RPMI7951 (cell line): ENCODE measurements at regions not wholly inside any gene's neighbourhood (a gene's known extent, or its start where the extent isn't known, plus 50 kb on each side); places are given as distances from the start of the nearest gene placed in this dataset.
"Not testable (repeated sequence)": the region's sequence is repeated elsewhere in the genome, so short reads cannot be mapped to it uniquely, and the experiment has no call there.

Experiments used
- DNase-seq: peaks from one replicate; pipeline ENCODE4 v3.0.0-alpha.2; 2012; ENCODE audit warnings: low read depth

DNA sequence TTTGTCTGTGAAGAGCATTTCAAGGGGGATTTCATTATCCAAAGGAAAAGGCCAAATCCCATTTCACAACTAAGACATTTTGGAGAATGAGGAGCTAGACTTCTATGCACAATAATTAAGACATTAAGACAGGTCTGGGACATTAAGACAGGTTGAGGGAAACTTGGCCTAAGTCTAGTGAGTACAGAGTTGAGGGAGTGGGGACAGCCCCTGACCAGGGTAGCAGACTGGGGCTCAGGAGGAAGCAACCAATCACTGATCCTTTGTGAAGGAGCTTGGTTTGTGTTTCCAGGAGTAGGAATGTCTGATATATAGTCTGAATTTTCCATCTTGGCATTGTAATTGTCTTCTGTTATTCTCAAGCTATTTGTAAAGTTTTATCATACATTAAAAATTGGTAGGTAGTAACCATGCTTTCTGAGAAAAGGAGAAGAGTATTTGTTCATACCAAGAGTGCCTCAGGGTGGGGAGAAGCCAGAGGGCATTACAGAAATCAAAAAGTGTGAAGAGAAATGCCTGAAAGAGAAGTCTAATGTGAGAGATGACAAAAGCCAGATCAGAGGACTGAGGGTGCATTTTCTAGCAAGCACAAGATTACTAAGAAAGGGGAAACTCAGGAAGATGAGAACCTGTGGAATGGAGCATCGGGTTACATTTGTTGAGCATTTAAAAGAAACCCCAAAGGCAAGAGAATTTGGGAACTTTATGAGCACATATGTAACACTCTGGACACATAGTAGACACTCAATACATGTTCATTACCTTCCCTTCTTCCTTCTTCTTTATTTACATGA, 189.3 kb upstream of the PIK3R1 start:
- no peak for DNase-seq

DNA sequence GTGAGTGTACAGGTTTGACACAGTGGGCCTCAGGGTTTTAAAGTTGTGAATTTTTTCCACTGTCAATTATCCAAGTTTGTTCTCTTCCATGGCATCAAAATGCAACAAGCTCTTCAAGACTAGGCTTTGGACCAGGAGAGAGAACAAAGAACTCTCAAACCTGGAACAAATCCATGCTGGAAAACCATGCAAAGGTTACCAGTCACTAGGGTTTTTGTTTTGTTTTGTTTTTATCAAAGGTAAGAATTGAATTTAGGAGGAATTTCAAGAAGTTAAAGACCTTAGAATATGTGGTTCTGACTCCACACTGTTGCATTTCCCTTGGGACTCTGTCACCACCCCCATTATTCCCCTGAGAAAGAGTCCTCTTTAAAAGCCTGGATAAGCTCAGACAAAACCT, 191.1 kb upstream of the PIK3R1 start:
- DNase-seq: no peak

DNA sequence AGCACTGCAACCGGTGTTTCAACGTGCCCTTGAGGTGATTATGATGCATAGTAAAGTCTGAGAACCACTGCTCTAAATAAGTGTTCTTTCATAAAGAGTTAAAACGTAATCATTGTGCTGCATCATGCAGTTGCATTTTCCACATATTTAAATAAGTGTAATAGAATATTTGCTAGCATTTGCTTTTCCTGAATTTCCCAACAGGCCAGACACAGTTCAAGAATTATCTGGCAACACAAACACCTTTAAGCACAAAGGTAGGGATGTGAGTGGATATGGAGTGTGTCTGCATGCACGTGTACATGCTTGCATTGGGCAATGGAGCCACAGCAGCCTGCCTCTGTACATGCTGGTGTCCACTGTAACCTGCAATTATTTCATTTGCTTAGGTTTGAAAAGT, 193.6 kb upstream of the PIK3R1 start:
- no peak for DNase-seq

DNA sequence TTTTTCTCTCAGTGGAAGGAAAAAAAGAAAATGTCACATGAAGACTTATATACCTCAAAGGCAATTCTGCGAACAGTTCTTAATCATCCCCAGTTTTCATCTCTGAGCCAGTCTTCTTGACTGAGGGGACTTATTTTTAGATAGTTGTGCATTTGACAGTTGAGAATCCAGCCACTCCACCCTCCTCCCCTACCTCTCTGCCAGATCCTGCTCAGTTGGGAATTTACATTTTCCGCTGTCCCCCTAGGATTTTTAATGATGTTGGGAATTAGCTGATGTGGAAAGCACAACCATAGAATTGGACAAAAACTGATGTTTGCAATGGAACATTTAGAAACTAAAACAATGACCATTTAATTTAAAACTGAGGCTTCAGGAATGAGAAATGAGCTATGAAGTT, 194.3 kb upstream of the PIK3R1 start:
- no peak for DNase-seq

DNA sequence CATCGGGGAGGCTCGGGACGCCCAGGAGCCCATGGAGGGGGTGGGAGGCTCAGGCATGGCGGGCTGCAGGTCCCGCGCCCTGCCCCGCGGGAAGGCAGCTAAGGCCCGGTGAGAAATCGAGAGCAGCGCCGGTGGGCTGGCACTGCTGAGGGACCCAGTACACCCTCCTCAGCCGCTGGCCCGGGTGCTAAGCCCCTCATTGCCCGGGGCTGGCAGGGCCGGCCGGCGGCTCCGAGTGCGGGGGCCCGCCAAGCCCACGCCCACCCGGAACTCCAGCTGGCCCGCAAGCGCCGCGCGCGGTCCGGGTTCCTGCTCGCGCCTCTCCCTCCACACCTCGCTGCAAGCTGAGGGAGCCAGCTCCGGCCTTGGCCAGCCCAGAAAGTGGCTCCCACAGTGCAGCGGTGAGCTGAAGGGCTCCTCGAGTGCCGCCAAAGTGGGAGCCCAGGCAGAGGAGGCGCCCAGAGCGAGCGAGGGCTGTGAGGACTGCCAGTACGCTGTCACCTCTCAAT, 195.0 kb upstream of the PIK3R1 start:
- not testable (repeated sequence) for DNase-seq

DNA sequence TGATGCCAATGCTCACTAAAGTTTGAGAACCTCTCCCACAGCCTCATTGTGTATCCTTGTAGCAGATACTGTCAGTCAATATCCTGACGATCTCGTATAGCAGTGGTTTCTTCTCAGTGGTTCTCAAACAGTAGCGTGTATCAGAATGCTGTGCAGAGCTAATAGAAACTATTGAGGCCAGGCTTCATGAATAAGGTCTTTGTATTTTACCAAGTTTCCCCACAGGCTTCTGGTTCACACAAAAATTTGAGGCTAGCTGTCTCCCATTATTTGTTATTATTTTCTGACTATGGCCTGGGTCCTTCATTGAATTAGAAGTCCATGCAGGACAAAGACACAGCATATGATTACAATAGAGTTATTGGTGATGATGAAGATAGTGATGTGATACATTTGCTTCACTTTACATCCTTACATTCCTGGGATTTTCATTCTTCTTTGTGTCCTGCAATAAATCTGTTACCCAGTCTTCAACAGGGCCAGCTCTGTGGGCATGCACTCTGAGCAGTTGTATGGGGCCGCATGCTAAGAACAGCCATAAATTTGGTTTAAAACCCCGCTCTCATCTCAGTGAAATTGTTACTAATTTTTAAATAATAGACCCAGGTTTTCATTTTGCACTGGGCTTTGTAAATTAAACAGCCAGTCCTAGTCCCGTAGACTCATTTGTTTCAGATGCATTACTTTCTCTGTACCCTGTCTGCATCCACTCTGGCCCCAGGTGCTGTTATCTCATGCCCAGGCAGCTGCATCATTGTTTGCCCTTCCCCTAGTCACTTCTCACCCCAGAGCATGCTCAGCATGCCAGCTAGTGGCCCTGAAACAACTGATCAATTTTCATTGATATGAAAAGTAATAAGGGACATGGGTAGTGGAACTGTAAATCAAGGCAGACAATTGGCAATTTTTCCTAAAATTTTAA, 199.9 kb upstream of the PIK3R1 start:
- DNase-seq: no peak

DNA sequence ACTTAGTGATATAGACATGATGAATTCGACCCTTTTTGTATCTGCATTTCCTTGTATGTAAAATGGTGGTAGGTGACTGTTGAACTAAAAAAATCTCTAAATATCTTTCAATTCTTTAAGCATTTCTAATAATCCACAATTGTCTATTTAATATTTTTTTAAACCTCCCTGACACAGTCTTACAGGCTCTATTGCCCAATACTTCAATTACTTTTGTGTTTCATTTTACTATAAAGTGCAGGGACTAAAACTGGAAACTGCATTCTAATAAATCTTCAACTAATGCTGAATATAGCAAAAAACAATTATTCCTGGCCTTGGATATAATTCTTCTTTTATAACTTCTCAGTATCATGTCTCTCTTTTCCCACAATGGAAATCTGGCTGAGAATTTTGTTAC, 202.7 kb upstream of the PIK3R1 start:
- no peak for DNase-seq

DNA sequence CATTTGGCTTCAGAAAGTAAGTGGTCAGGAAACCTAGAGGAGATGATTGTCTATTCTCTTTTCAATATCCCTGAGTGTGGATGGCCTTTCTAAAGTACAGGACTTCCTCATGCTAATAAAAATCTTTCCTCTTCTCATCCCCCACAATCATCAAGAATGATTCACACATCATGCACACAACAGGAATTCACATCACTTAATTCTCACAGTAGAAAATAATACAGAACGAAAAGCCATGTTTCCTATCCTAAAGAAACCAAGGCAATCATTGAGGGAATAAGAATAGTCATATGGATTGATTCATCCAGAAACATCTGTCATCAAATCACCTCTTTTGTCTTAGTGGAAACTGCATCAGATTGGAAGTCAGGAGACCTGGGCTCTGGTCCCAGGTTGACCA, 203.1 kb upstream of the PIK3R1 start:
- no peak for DNase-seq

DNA sequence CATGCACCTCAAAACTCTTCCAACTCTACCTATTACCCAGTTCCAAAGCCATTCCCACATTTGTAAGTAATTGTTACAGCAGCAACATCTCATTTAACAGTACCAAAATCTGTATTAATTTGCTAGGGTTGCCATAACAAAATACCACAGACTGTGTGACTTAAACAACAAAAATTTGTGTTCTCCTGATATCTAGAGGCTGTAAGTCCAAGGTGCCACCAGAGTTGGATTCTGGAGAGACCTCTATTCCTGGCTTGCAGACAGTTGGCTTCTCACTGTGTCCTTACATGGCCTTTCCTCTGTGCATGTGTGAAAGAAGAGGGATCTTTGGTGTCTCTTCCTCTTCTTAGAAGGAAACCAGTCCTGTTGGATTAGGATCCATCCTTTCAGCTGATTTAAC, 203.8 kb upstream of the PIK3R1 start:
- DNase-seq: peak; percentile 65

DNA sequence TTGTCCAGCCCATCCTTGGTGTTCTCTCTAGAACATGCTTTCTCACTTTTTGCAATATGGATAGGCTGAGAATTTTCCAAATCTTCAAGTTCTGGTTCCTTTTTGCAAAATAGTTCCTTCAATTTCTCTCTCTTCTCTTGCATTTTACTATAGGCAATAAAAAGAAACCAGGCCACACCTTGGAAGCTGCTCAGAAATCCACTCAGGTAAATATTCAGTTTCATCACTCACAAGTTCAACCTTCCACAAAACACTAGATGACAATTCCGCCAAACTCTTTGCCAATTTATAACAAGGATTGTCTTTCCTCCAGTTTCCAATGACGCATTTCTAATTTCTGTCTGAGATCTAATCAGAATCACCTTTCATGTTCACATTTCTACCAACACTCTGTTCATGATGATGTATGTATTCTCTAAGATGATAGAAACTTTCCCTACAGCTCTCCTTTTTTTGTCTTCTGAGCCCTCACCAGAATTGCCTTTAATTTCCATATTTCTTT, 204.2 kb upstream of the PIK3R1 start:
- no peak for DNase-seq

DNA sequence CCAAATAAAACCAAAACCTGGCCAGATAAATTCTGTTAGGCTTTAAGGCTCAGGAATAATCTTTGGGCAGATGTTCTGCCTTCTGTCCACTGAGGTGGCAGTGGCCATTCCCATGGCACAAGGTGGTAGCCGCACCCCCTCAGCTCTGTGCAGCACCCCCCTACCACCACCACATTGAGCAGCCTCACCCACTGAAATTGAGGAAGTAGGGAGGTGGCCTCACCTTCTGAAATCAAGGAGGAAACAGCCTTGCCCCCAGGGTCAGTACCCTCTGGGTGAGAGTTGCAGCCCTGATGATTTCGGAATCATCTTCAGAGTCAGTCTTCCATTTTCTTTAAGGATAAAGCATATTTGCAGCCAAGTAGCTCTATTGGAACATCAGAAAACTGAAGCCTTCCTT, 204.8 kb upstream of the PIK3R1 start:
- DNase-seq: no peak

DNA sequence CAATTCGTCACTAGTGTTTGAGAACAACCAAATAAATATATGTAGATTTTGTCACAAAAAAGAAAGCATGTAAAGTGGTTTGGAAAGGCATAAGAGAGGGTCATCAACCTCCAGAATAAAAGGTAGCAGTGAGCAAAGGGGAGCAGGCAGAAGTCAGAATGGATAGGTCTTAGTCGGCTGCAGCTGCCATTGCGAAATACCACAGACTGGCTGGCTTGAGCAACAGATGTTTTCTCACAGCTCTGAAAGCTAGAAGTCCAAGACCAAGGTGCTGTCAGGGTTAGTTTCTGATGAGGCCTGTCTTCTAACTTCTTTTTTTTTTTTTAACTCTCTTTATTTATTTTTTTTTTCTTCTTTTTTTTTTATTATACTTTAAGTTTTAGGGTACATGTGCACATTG, 208.1 kb upstream of the PIK3R1 start:
- peak; percentile 39 for DNase-seq

DNA sequence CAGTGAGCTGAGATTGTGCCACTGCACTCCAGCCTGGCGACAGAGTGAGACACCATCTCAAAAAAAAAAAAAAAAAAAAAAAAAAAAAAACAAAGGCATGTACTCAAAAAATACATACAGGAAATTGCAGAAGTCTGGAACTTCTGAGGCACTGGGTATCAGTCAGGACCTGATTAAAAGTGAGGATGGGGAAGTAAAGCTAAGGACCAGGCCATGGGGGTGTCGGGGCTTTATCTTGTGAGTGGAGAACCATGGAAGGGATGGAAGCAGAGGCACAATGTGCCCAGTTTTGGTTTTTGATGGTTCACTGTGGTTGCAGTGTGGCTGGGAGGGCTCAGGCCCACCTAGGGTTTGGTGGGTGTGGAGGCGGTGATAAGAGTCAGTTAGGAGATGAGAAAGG, 212.7 kb upstream of the PIK3R1 start:
- no peak for DNase-seq

DNA sequence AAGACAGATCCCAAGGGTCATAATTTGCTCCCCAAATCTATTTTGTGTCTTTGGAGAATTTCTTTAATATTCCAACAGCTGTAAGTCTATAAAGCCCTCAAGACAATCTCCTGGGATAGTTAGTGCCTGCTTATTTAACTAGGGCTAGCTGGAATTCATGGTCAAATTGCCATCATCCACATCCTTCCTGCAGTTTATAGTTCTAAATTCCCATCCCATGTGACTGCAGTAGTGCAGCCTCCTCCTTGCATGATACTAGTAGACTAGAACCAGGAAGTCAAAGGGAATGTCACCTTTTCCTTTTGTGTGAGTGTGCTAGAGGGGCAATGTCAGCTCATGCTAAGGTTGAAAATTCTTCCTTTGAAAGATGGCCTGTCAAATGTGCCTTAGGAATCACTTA, 214.8 kb upstream of the PIK3R1 start:
- DNase-seq: no peak

DNA sequence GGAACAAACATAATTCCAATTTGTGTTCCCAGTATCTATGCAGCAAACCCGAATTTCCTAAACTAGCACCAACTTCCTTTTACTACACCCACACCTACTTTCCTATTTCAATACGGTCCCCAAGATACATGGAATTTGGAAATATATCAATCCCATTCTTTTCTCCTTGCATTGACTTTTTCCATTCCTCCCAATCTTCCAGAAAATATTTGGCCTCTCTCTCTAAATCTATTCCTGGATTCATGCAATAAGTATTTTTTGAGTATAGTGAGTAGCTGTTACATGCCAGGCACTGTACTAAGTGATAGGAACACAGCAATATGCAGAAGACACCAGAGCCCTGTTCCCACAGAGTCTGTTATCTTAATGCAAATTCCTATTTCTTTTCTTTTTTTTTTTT, 216.2 kb upstream of the PIK3R1 start:
- DNase-seq: no peak

DNA sequence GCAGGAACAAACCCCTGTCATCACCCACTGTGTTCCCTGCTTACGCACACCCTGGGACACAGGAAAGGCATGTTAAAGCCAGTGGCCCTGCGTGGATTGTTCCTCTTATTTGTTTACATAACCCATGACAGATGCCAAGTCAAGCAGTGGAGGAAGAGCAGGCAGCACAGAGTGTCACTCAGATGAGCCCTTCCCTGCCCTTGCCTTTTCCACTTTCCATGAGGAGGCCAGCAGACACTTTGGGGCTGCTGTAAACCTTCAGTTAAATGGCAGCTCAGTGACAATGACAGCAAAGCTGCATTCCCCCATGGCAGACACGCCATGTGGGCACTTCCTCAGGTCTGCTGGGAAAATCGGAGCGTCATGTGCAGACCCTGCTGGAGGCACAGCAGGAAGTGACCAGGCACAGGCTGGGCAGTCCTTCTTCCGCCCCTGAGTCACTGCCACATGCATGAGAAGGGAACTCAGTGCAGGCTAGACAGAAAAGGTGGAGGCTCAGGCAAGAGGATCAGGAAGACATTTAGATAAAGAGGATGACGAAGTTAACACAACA, 216.8 kb upstream of the PIK3R1 start:
- DNase-seq: peak; percentile 88

DNA sequence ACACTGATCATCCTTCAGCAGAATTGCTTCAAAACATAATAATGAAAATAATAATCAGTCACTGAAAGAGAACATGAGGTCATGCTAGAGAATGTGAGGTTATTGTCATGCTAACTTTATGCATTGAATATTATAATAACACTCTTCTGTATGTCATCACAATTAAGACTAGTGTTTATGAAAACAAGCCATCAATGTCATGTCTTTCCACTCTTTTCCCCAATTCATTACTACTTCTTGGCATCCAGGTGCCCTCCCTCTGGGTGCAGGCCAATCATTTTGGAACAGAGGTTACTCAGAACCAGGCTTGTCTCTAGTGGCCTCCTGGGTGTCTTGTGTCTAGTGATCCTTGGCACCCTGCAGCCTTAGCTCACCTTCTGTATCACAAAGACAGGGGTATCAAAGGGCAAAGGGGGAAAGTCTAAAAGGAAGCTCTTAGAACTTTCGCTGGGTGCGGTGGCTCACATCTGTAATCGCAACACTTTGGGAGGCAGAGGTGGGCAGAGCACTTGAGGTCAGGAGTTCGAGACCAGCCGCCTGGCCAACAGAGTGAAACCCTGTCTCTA, 217.6 kb upstream of the PIK3R1 start:
- DNase-seq: no peak

DNA sequence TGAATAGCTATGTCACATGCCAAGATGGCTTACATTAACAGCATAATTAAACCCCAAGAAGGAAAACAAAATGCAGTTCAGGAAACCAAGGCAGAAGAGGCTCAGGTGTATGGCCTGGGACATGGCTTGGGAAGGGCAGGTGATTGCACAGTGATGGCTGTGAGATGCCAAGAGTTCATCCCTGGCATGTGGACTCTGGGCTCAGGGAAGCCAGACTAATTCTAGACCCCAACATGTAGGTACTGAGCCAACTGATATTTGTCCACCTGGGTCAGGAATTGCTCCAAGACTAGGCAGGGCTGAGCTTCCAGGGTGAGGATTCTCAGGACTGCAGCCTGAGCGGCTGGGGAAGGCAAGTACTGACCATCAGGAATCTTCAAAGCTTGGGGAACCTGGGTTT, 218.4 kb upstream of the PIK3R1 start:
- no peak for DNase-seq

DNA sequence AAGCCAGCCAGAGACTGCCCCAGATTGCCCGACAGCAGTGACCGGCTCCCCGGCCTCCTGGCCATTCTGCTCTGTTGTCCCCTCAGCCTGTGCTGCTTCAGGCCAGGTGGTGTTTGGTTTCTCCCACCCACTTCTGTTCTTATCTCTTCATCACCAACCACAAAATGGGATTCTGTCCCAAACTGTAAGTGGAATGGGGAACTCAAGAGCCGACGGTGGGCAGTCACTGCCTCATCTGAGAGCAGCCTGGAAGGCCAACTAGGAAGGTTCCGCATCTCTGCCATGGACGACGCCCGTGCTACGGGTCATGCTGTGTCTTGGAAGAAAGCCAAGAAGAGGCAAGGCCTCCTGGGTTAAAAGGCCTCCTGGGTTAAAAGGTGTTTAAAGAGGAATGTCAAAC, 219.0 kb upstream of the PIK3R1 start:
- DNase-seq: peak; percentile 70

DNA sequence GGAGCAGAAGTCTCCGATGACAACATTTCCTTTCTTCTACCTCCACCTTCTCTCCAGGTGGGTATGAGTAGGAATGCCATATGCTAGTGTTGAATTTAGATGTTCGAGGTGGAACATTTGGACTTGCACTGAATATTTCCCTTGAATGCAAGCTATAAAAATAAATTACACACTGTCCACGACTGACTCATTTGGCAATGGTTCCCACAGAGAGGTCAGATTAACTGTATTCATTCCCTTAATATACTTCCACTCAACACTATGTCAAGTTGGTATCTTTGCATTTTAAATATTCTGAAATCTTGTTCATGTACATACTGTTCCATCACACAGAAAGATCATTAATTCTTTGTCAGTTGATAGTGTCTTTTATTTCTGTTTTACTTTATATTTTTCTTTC, 222.6 kb upstream of the PIK3R1 start:
- no peak for DNase-seq

DNA sequence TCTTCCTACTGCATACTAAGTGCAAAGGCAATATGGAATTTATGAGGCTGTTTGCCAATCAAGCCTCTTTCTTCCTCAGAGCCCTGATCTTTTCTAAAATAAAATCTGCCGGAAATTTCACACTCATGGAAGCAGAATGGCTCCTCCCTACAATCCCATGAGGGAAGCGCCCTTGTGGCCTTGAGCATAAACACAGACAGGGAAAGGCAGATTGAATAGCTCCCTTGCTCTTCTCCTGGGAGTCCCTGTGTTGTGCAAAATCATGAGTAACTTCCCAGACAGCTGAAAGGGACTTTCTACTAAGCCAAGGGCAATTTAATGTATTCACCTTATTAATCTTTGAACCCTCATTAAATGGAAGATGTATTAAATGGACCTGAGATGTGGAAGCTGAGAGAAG, 226.1 kb upstream of the PIK3R1 start:
- DNase-seq: peak; percentile 73

DNA sequence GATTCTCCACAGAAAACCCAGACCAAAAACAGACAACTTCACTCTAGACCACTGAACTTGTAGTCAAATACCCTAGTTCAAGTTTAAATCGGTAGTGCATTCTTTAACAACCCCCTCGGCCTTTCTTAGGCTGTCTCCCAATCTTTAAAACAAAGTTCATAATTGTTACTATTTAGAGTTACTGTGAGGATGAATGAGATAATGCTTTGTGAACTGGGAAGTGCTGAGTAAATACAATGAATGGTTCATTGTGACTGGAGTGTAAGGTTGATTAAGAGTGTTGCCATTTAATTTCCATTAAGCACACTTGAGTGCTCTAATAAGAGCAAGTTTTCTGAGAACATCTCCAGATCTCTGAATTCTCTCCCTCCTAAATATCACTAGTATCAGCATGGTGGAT, 228.8 kb upstream of the PIK3R1 start:
- no peak for DNase-seq
